ENCODE measurements at regions not wholly inside any gene's neighbourhood (a gene's known extent, or its start where the extent isn't known, plus 50 kb on each side); places are given as distances from the start of the nearest gene placed in this dataset.

DNA sequence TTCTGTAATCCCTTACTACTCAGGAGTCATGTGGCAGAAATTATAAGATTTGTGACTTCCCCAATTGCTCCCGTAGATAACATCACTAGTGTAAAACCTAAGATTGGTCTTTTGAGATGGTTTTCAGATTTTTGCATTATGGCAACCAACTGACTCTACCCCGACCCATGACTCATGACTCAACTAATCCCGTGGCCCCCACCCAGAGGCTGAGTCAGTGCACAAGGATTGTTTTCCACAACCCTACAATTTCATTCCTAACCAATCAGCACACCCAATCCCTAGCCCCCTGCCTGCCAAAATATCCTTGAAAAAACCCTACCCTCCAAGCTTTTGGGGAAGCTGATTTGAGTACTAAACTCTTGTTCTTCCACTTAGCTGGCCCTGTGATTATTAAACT, 109.4 kb upstream of the FAM9C start:
- TF ChIP-seq, protein P1, sequence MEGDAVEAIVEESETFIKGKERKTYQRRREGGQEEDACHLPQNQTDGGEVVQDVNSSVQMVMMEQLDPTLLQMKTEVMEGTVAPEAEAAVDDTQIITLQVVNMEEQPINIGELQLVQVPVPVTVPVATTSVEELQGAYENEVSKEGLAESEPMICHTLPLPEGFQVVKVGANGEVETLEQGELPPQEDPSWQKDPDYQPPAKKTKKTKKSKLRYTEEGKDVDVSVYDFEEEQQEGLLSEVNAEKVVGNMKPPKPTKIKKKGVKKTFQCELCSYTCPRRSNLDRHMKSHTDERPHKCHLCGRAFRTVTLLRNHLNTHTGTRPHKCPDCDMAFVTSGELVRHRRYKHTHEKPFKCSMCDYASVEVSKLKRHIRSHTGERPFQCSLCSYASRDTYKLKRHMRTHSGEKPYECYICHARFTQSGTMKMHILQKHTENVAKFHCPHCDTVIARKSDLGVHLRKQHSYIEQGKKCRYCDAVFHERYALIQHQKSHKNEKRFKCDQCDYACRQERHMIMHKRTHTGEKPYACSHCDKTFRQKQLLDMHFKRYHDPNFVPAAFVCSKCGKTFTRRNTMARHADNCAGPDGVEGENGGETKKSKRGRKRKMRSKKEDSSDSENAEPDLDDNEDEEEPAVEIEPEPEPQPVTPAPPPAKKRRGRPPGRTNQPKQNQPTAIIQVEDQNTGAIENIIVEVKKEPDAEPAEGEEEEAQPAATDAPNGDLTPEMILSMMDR (IDR thresholded peaks at IDR 0.05; ENCODE audit: low read depth, low read length), result no peak
- TF ChIP-seq EZH2phosphoT487 (IDR thresholded peaks at IDR 0.05; ENCODE audit: low read depth), result no peak
